ENCODE measurements at regions not wholly inside any gene's neighbourhood (a gene's known extent, or its start where the extent isn't known, plus 50 kb on each side); places are given as distances from the start of the nearest gene placed in this dataset.

GRCh38 chrX:45879512-45879911 is 665.7 kb downstream of the ZNF674 start:
- no peak for DNase-seq (ENCODE audit: low spot score)

- DNase-seq (ENCODE audit: low spot score): no peak
Measured at GRCh38 chrX:45876206-45876605, 669.0 kb downstream of the ZNF674 start.

DNA sequence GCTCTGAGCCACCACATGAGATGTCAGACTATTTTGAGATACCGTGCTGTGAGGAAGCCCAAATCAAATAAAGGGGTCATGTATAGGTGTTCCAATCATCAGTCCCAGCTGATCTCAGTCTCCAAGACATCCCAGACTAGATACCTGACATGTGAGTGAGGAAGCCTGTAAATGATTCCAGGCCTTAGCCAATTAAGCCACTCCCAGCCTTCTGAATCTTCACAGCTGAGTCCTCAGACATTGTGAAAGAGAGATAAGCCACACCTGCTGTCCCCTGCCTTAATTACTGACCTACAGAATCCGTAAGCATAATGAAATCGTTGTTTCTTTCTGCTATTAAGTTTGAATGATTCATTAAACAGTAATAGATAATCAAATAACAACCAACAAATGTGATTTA is 671.4 kb downstream of the ZNF674 start:
- DNase-seq (ENCODE audit: low spot score): no peak

DNA sequence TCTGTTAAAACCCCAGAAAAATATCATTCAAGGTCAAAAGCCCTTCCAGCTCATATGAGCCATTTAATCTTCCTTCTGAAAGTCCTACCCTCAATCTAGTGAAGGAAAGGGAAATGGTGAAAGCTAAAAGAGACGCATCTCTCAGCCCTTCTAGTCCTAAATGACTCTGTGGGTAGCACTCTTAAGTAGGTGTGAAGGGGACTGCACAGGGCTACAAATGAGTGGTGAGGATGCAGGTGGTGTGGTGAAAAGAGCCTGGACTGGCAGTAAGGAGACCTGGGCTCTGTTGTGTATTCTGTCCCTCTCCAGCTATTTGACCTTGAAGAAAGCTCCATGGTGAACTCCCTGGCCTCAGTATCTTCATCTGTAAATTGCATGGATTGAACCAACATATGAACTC is 671.8 kb upstream of the DIPK2B start:
- no peak for DNase-seq (ENCODE audit: low spot score)

- DNase-seq (ENCODE audit: low spot score): no peak
Measured at GRCh38 chrX:45868425-45868824, 667.7 kb upstream of the DIPK2B start.

DNA sequence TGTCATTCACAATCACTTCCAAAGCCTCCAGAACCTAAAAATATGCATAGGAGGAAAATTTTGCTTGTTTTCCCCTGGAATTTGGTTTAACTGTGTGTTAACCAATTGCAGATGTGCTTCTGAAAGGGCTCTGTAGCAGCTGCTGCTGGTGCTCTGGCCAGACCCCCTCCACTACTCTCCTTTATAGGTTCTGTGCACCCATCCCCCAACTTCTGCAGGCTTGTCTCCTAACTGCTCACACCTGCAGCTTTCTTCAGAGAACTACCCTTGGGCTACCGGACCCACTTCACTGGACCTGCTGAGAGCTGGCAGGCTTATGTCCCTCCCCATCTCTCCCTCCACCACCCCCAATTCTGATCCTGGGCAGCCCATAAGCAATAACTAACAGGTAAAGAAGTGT is 662.1 kb upstream of the DIPK2B start:
- DNase-seq (ENCODE audit: low spot score): no peak

- DNase-seq (ENCODE audit: low spot score): no peak
Measured at GRCh38 chrX:45860450-45860849, 659.8 kb upstream of the DIPK2B start.

GRCh38 chrX:45859407-45859806 is 658.7 kb upstream of the DIPK2B start:
- DNase-seq (ENCODE audit: low spot score): no peak

DNA sequence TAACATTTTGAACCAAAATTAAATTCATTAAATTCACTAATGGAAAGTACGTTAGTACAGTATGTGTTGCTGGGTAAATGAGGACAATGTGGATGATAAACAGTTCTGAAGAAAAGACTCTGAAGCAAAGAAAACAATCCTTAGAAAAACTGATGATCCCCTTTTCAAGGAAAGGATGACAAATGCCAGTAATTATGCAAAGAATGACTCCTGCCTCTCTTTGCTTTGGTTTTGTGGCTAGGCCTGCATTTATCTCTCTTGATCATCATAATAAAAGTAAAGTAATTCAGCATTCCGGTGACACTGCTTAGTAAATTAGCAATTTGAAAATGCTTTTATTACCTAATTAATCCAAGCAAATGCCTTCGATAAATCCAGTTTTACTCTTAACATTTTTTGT is 652.2 kb upstream of the DIPK2B start:
- peak; percentile 42 for DNase-seq (ENCODE audit: low spot score)

- peak; percentile 44 for DNase-seq (ENCODE audit: low spot score)
Measured at GRCh38 chrX:45851434-45851991, 650.8 kb upstream of the DIPK2B start.

GRCh38 chrX:45850775-45851433 is 650.2 kb upstream of the DIPK2B start:
- DNase-seq (ENCODE audit: low spot score): peak; percentile 10

DNA sequence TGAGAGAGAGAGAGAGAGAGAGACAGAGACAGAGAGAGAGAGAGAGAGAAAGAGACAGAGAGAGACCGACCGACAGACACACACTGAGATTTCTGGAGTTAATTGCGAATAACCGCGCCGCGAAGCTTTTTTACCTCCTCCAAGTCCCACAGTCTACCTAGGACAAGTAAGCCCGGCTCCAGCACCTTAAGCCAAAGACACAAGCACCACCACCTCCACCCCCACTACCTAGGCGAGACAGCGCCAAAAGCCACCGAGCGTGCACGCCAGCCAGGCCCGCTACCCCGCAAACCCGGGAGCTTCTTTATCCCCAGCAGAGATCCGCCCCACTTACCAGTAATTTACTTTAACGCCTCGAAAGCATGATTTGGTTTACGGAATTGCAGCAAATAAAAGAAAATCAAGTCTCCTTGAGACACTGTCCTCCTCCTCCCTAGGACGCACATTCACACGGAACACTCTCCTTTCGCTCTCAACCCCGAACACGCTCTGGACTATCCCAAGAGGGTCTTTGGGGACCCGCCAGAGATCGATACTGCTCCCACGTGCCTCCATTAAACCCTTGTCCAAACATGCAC is 649.6 kb upstream of the DIPK2B start:
- DNase-seq (ENCODE audit: low spot score): peak; percentile 18

- peak; percentile 88 for DNase-seq (ENCODE audit: low spot score)
Measured at GRCh38 chrX:45849261-45849862, 648.7 kb upstream of the DIPK2B start.

DNA sequence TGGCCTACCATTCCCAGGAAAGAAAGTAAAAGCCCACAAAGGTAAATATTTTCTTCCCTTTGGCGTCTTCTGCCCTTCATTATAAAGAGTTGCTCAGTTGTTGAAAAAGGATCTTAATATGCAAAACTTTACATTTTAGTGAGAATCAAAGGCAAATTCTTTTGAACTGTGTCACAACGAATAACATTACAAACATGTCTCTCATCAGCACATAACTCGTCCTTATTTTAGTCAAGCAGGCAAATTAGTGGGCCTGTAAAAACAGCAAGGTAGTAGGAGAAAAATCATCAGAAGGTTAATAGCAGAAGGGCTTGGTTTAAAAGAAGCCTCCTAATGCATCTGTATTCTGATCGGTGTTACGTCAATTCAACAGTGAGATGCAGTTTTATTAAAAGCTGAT is 647.3 kb upstream of the DIPK2B start:
- no peak for DNase-seq (ENCODE audit: low spot score)

GRCh38 chrX:45846328-45846727 is 645.7 kb upstream of the DIPK2B start:
- DNase-seq (ENCODE audit: low spot score): no peak

DNA sequence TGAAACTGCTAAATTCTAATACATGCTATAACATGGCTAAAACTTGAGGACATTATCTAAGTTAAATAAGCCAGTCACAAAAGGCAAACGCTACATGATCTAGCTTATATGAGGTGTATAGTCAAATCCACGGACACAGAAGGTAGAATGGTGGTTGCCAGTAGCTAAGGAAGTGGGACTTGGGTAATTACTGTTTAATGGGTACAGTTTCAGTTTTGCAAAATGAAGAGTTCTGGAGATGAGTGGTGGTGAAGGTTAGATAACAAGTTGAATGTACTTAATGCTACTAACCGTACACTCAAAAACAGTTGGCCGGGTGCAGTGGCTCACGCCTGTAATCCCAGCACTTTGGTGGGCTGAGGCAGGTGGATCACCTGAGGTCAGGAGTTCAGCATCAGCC is 644.5 kb upstream of the DIPK2B start:
- no peak for DNase-seq (ENCODE audit: low spot score)

DNA sequence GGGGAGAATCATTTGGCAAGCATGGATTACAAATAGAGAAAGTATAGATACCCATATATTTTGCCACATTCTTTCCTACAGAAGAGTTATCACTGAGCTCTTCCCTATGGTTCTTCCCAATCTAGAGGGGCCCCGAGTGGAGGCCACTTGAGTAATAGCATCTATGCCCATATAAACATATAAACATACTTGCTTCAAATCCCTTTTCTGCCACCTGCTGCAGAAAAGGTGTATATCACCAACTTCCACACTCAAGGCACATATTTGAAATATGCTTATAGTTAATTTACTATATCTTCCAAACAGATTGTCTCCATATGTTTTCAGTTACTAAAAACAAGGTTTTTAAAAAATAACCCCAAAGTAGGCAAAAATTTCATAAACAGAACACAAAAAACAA is 642.8 kb upstream of the DIPK2B start:
- DNase-seq (ENCODE audit: low spot score): no peak

GRCh38 chrX:45842926-45843315 is 642.2 kb upstream of the DIPK2B start:
- no peak for DNase-seq (ENCODE audit: low spot score)

- no peak for DNase-seq (ENCODE audit: low spot score)
Measured at GRCh38 chrX:45842207-45842925, 641.7 kb upstream of the DIPK2B start.

DNA sequence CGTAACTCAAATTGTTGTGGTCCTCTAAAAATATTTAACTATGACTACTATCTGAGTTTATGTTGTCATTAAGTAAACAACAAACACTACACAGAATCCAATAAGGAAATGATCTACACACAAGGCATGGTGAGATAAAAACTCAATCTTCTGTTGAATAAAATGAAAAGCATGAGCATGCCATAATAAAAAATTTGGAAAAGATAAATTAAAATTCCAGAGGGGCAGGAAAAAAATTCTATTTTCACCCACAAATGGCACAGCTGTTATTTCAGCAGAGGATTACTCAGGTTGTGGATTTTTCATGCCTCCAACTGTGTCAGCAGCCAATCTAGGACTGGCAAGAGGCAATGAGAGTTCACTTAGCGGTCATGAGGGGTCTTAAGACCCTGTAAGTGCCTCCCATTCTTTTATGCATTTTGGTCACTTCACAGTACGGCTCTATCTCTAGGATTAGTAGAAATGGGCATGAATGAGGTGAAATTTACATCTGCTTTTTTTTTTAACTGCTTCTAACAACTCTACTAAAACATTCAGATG is 639.8 kb upstream of the DIPK2B start:
- no peak for DNase-seq (ENCODE audit: low spot score)

GRCh38 chrX:45830343-45830742 is 629.7 kb upstream of the DIPK2B start:
- no peak for DNase-seq (ENCODE audit: low spot score)

DNA sequence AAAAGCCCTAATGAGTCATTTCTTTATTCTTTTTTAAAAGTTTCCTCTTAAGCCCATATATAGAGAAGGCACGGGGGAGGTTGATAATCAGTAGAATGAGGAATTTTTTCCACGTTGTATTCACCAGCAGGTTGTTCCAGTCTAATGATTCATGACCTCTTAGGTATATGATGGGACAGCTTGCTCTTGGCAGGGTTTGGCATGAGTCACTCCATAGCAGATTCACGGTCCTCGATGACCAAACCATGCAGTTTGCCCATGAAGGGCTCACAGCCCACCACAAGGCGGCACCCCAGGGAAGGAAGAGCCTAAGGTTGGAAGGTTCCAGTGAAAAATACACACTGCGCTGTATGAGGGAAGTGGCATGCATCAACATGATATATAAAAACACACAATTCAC is 623.8 kb upstream of the DIPK2B start:
- peak; percentile 94 for DNase-seq (ENCODE audit: low spot score)

Data from A172 (cell line).